K562 (cell line): ENCODE measurements at regions not wholly inside any gene's neighbourhood (a gene's known extent, or its start where the extent isn't known, plus 50 kb on each side); places are given as distances from the start of the nearest gene placed in this dataset.

Source experiments
- ELF1 ChIP-seq: fragments of 200-800 bp; sonication (Bioruptor generic); IDR thresholded peaks from 2 replicates; pipeline ENCODE4 v1.6.1; 2016; ENCODE audit warnings: missing genetic modification characterization, missing compliant biosample characterization
- ID3 ChIP-seq, 2 experiments: fragments of 250-450 bp in 1 of 2; fragments of 450-650 bp in 1 of 2; sonication (Bioruptor Pico) in 1 of 2; IDR thresholded peaks; 2 replicates each; pipeline versions ENCODE4 v1.6.1 to v1.8.0; 2016 to 2021; ENCODE audit warnings: mild to moderate bottlenecking in 2 of 2, moderate library complexity in 2 of 2, missing compliant biosample characterization in 1 of 2, missing genetic modification characterization in 1 of 2
- MYC ChIP-seq, 2 experiments: fragments of 250-450 bp in 1 of 2; sonication (Bioruptor Pico) in 1 of 2; IDR thresholded peaks; 2 replicates each; pipeline versions ENCODE4 v1.5.1 to v1.6.1; 2012 to 2021; ENCODE audit warnings: low read depth in 2 of 2, borderline replicate concordance in 1 of 2, improper control_type of control experiment in 1 of 2, low read length in 1 of 2, mild to moderate bottlenecking in 1 of 2, moderate library complexity in 1 of 2
- SETDB1 ChIP-seq: IDR thresholded peaks from one replicate; pipeline ENCODE4 v1.6.1; 2012; ENCODE audit warnings: low read length, control low read depth, inconsistent platforms
- TF ChIP-seq, protein P1 (sequence below): fragments of 450-650 bp; formaldehyde crosslinking; IDR thresholded peaks from 2 replicates; pipeline ENCODE4 v1.4.0; 2020; ENCODE audit warnings: mild to moderate bottlenecking, moderate library complexity
- TF ChIP-seq, protein P2 (sequence below): fragments of 450-650 bp; IDR thresholded peaks from 2 replicates; pipeline ENCODE4 v1.6.1; 2016; ENCODE audit warnings: low read depth, mild to moderate bottlenecking, moderate library complexity
- TF ChIP-seq, protein P3 (sequence below): fragments of 450-650 bp; IDR thresholded peaks from 2 replicates; pipeline ENCODE4 v1.6.1; 2017; ENCODE audit warnings: antibody characterized with exemption
- TF ChIP-seq, protein P4 (sequence below): fragments of 450-650 bp; conservative IDR thresholded peaks from 2 replicates; pipeline ENCODE4 v1.6.1; 2016; ENCODE audit warnings: missing genetic modification characterization, low read depth, mild to moderate bottlenecking, control low read depth, missing compliant biosample characterization
- TF ChIP-seq, protein P5 (sequence below): fragments of 150-350 bp; conservative IDR thresholded peaks from 2 replicates; pipeline ENCODE4 v1.6.1; 2014; ENCODE audit warnings: low read length

DNA sequence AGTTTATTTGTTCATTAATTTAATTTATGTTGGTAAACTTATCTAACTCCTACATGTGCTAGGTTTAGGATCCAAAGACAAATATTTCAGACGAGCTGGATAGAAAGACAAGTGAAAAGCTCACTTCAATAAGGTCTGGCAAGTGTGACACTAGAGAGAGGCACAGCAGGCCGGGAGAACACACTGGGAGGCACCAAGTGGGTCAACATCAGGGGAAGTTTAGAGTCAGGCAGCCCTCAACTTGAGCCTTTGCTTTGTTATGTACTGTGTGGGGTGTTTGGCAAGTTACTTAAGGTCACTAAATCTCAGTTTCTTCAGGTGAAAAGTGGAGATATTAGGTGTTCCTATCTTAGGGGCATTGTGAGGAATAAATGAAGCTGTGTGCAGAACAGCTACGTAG, 214.4 kb downstream of the PCSK1 start (continued):
- TF ChIP-seq, protein P1, sequence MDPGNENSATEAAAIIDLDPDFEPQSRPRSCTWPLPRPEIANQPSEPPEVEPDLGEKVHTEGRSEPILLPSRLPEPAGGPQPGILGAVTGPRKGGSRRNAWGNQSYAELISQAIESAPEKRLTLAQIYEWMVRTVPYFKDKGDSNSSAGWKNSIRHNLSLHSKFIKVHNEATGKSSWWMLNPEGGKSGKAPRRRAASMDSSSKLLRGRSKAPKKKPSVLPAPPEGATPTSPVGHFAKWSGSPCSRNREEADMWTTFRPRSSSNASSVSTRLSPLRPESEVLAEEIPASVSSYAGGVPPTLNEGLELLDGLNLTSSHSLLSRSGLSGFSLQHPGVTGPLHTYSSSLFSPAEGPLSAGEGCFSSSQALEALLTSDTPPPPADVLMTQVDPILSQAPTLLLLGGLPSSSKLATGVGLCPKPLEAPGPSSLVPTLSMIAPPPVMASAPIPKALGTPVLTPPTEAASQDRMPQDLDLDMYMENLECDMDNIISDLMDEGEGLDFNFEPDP (CRISPR knock-in tag) = no peak
- TF ChIP-seq, protein P2, sequence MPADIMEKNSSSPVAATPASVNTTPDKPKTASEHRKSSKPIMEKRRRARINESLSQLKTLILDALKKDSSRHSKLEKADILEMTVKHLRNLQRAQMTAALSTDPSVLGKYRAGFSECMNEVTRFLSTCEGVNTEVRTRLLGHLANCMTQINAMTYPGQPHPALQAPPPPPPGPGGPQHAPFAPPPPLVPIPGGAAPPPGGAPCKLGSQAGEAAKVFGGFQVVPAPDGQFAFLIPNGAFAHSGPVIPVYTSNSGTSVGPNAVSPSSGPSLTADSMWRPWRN = no peak
- TF ChIP-seq ID3 (CRISPR knock-in tag; IDR thresholded peaks at IDR 0.05) = no peak
- TF ChIP-seq ID3 (tag; IDR thresholded peaks at IDR 0.05) = no peak
- TF ChIP-seq MYC (IDR thresholded peaks at IDR 0.05; ENCODE audit: low read depth, low read length) = no peak
- no peak for TF ChIP-seq MYC (CRISPR knock-in tag; IDR thresholded peaks at IDR 0.05; ENCODE audit: borderline replicate concordance, low read depth)
- no peak for TF ChIP-seq ELF1 (tag)
- no peak for TF ChIP-seq SETDB1
- TF ChIP-seq, protein P3, sequence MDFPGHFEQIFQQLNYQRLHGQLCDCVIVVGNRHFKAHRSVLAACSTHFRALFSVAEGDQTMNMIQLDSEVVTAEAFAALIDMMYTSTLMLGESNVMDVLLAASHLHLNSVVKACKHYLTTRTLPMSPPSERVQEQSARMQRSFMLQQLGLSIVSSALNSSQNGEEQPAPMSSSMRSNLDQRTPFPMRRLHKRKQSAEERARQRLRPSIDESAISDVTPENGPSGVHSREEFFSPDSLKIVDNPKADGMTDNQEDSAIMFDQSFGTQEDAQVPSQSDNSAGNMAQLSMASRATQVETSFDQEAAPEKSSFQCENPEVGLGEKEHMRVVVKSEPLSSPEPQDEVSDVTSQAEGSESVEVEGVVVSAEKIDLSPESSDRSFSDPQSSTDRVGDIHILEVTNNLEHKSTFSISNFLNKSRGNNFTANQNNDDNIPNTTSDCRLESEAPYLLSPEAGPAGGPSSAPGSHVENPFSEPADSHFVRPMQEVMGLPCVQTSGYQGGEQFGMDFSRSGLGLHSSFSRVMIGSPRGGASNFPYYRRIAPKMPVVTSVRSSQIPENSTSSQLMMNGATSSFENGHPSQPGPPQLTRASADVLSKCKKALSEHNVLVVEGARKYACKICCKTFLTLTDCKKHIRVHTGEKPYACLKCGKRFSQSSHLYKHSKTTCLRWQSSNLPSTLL = no peak
- TF ChIP-seq, protein P4, sequence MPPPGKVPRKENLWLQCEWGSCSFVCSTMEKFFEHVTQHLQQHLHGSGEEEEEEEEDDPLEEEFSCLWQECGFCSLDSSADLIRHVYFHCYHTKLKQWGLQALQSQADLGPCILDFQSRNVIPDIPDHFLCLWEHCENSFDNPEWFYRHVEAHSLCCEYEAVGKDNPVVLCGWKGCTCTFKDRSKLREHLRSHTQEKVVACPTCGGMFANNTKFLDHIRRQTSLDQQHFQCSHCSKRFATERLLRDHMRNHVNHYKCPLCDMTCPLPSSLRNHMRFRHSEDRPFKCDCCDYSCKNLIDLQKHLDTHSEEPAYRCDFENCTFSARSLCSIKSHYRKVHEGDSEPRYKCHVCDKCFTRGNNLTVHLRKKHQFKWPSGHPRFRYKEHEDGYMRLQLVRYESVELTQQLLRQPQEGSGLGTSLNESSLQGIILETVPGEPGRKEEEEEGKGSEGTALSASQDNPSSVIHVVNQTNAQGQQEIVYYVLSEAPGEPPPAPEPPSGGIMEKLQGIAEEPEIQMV = no peak
- TF ChIP-seq, protein P5, sequence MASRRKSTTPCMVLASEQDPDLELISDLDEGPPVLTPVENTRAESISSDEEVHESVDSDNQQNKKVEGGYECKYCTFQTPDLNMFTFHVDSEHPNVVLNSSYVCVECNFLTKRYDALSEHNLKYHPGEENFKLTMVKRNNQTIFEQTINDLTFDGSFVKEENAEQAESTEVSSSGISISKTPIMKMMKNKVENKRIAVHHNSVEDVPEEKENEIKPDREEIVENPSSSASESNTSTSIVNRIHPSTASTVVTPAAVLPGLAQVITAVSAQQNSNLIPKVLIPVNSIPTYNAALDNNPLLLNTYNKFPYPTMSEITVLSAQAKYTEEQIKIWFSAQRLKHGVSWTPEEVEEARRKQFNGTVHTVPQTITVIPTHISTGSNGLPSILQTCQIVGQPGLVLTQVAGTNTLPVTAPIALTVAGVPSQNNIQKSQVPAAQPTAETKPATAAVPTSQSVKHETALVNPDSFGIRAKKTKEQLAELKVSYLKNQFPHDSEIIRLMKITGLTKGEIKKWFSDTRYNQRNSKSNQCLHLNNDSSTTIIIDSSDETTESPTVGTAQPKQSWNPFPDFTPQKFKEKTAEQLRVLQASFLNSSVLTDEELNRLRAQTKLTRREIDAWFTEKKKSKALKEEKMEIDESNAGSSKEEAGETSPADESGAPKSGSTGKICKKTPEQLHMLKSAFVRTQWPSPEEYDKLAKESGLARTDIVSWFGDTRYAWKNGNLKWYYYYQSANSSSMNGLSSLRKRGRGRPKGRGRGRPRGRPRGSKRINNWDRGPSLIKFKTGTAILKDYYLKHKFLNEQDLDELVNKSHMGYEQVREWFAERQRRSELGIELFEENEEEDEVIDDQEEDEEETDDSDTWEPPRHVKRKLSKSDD = no peak
